ENCODE measurements at regions not wholly inside any gene's neighbourhood (a gene's known extent, or its start where the extent isn't known, plus 50 kb on each side); places are given as distances from the start of the nearest gene placed in this dataset.

- Histone ChIP-seq H3K9ac (ENCODE audit: low read depth, low read length) (no peak overlapping the region), H3K79me1 (ENCODE audit: low read depth in 1 of 2, low read length in 2 of 2) (no peaks in the 10 kb centered on the region), H3K27me3 (ENCODE audit: control insufficient read depth, insufficient read depth, low read length) (no peaks in the 10 kb centered on the region), H3K4me1 (ENCODE audit: control insufficient read depth, insufficient read depth, low read length) (no peaks in the 10 kb centered on the region), H3K9me3 (ENCODE audit: control insufficient read depth, insufficient read depth, low read length) (peaks cover 2% of the 10 kb centered on the region; the same call in 1 of the 2 replicates), H3K27ac (ENCODE audit: insufficient read depth, low read length) (no peak overlapping the region), H3K36me3 (ENCODE audit: control insufficient read depth, insufficient read depth, low read length) (no peaks in the 10 kb centered on the region), H3K4me2 (ENCODE audit: low read depth, low read length) (no peak overlapping the region), H3K23ac (ENCODE audit: low read depth, low read length) (no peak overlapping the region), H2AK5ac (ENCODE audit: low read depth, low read length) (no peak overlapping the region), H2BK20ac (ENCODE audit: low read depth, low read length) (no peak overlapping the region), H3K18ac (ENCODE audit: low read depth, low read length) (no peak overlapping the region), H4K20me1 (ENCODE audit: insufficient read depth, low read length) (no peaks in the 10 kb centered on the region), H2BK120ac (ENCODE audit: low read depth, low read length) (no peak overlapping the region), H3K9me1 (ENCODE audit: insufficient read depth, low read length) (no peaks in the 10 kb centered on the region), H3K14ac (replicated peaks; ENCODE audit: low read depth, low read length) (no peak overlapping the region), H2AK9ac (replicated peaks; ENCODE audit: low read depth, low read length, poor library complexity) (no peak overlapping the region), H3K4me3 (ENCODE audit: insufficient read depth, low read depth, low read length) (no peak overlapping the region), H2BK15ac (ENCODE audit: low read depth, low read length) (no peak overlapping the region), H2AFZ (replicated peaks; ENCODE audit: low read length, poor library complexity) (no peak overlapping the region), H2BK5ac (ENCODE audit: low read depth, low read length, poor library complexity, severe bottlenecking) (no peak overlapping the region), H3K56ac (ENCODE audit: extremely low read depth, insufficient read depth, low read length) (no peak overlapping the region), H4K91ac (ENCODE audit: insufficient read depth, low read depth, low read length) (no peak overlapping the region), H4K8ac (ENCODE audit: low read depth in 2 of 2, low read length in 2 of 2) (no peak overlapping the region), H3K4ac (ENCODE audit: low read depth, low read length) (no peak overlapping the region), H4K5ac (ENCODE audit: low read depth, low read length) (no peak overlapping the region)
- TF ChIP-seq MAZ (IDR thresholded peaks at IDR 0.05; ENCODE audit: borderline replicate concordance, low read depth, low read length), result no peak
- no peak for TF ChIP-seq ELK1 (IDR thresholded peaks at IDR 0.05; ENCODE audit: borderline replicate concordance, low read depth, low read length)
- no peak for TF ChIP-seq FOS (IDR thresholded peaks at IDR 0.05; ENCODE audit: low read depth, low read length)
- TF ChIP-seq NFE2L2 (IDR thresholded peaks at IDR 0.05; ENCODE audit: low read depth, low read length), result no peak
- TF ChIP-seq RFX5 (IDR thresholded peaks at IDR 0.05; ENCODE audit: low read depth, low read length), result no peak
- TF ChIP-seq, protein P1, sequence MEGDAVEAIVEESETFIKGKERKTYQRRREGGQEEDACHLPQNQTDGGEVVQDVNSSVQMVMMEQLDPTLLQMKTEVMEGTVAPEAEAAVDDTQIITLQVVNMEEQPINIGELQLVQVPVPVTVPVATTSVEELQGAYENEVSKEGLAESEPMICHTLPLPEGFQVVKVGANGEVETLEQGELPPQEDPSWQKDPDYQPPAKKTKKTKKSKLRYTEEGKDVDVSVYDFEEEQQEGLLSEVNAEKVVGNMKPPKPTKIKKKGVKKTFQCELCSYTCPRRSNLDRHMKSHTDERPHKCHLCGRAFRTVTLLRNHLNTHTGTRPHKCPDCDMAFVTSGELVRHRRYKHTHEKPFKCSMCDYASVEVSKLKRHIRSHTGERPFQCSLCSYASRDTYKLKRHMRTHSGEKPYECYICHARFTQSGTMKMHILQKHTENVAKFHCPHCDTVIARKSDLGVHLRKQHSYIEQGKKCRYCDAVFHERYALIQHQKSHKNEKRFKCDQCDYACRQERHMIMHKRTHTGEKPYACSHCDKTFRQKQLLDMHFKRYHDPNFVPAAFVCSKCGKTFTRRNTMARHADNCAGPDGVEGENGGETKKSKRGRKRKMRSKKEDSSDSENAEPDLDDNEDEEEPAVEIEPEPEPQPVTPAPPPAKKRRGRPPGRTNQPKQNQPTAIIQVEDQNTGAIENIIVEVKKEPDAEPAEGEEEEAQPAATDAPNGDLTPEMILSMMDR (conservative IDR thresholded peaks at IDR 0.05; ENCODE audit: low read depth, low read length), result no peak
- TF ChIP-seq, protein P2, sequence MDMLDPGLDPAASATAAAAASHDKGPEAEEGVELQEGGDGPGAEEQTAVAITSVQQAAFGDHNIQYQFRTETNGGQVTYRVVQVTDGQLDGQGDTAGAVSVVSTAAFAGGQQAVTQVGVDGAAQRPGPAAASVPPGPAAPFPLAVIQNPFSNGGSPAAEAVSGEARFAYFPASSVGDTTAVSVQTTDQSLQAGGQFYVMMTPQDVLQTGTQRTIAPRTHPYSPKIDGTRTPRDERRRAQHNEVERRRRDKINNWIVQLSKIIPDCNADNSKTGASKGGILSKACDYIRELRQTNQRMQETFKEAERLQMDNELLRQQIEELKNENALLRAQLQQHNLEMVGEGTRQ (IDR thresholded peaks at IDR 0.05; ENCODE audit: low read depth, low read length), result no peak
- TF ChIP-seq MXI1 (IDR thresholded peaks at IDR 0.05; ENCODE audit: borderline replicate concordance, low read depth, low read length), result no peak
- no peak for TF ChIP-seq POLR2A (IDR thresholded peaks at IDR 0.05; ENCODE audit: low read depth, low read length)
- WGBS, 2 experiments (ENCODE audit: extremely low coverage in 2 of 2, insufficient read length in 1 of 2), result no CpG with 5 or more reads among the region's 2 CpGs
- no peak for ATAC-seq (ENCODE audit: low read depth)
- dilution Hi-C loops (cut with HindIII; ENCODE audit: low sequenced_read_pairs, unreplicated experiment), result no loop called here
- ChIA-PET POLR2A (ENCODE audit: unreplicated experiment) (no interaction called here), CTCF (no interaction called here)
- no peak for DNase-seq
- intact Hi-C loops (cut with micrococcal nuclease), result no loop called here
- no TSS peak for BruUV-seq (replicated peaks)
- in situ Hi-C loops (cut with MboI; ENCODE audit: low sequenced_read_pairs), result no loop called here
Measured at GRCh38 chr9:75548871-75549270, 341.6 kb upstream of the PCSK5 start.
